Mucosa of descending colon (tissue), 3 donors: ENCODE measurements at regions not wholly inside any gene's neighbourhood (a gene's known extent, or its start where the extent isn't known, plus 50 kb on each side); places are given as distances from the start of the nearest gene placed in this dataset.

Experiments used
- ATAC-seq: fragments of 200-7000 bp; cut with Tn5 transposase; one replicate; pipeline ENCODE4 v1.9.1; 2020; ENCODE audit warnings: mild to moderate bottlenecking, moderate library complexity
- DNase-seq, 3 donors: peaks; one replicate each; pipeline ENCODE4 v3.0.0-alpha.2; 2020
- H3K36me3 ChIP-seq: fragments of 200-600 bp; one replicate; pipeline ENCODE4 v1.8.0; 2021; ENCODE audit warnings: low read depth, mild to moderate bottlenecking
- H3K4me1 ChIP-seq: fragments of 200-600 bp; one replicate; pipeline ENCODE4 v1.8.0; 2021; ENCODE audit warnings: low read depth, mild to moderate bottlenecking
- H3K4me3 ChIP-seq: fragments of 200-600 bp; one replicate; pipeline ENCODE4 v1.8.0; 2021; ENCODE audit warnings: mild to moderate bottlenecking
- H3K9me3 ChIP-seq: fragments of 200-600 bp; one replicate; pipeline ENCODE4 v1.8.0; 2021; ENCODE audit warnings: mild to moderate bottlenecking
- CTCF ChIP-seq: fragments of 200-600 bp; IDR thresholded peaks from one replicate; pipeline ENCODE4 v1.8.0; 2022; ENCODE audit warnings: antibody characterized with exemption, mild to moderate bottlenecking
- intact Hi-C, 2 donors: fragments of 100-400 bp; cut with DNase I in 1 of 2; cut with micrococcal nuclease in 1 of 2; formaldehyde crosslinking; loops; one replicate each; pipeline versions ENCODE4 v1.11.0 to v1.11.1; 2022; cut with DNase I, micrococcal nuclease
- donor health status: DM: no; HTN: no; CAD: no; lungs with moderate emphysema.
- donor health status: DM: no; HTN: no; CAD: no.
- donor health status: DM: no; HTN: yes; CAD: no.

- intact Hi-C loops = no loop called here
- H3K9me3 ChIP-seq = no peaks in the 10 kb centered on the region
- ATAC-seq = no peak
- no peaks in the 10 kb centered on the region for H3K36me3 ChIP-seq
- no peak for TF ChIP-seq CTCF
- DNase-seq = no peak
- H3K4me3 ChIP-seq = no peak overlapping the region
- no peaks in the 10 kb centered on the region for H3K4me1 ChIP-seq
Measured at GRCh38 chr2:20880221-20880771, 57.4 kb upstream of the LDAH start.

- TF ChIP-seq CTCF = no peak
- DNase-seq = no peak
- H3K4me3 ChIP-seq = no peak overlapping the region
- no peaks in the 10 kb centered on the region for H3K4me1 ChIP-seq
- no peak for ATAC-seq
- H3K9me3 ChIP-seq = no peaks in the 10 kb centered on the region
- intact Hi-C loops = no loop called here
- no peaks in the 10 kb centered on the region for H3K36me3 ChIP-seq
Measured at GRCh38 chr2:20879221-20879620, 56.3 kb upstream of the LDAH start.

GRCh38 chr2:20877960-20878359 lies 55.1 kb upstream of the LDAH start:
- Histone ChIP-seq H3K4me3 (no peak overlapping the region), H3K9me3 (no peaks in the 10 kb centered on the region), H3K36me3 (no peaks in the 10 kb centered on the region), H3K4me1 (no peaks in the 10 kb centered on the region)
- intact Hi-C loops = no loop called here
- ATAC-seq (no peak), DNase-seq (no peak)
- no peak for TF ChIP-seq CTCF
